Nephron (organoid): ENCODE measurements at regions not wholly inside any gene's neighbourhood (a gene's known extent, or its start where the extent isn't known, plus 50 kb on each side); places are given as distances from the start of the nearest gene placed in this dataset.

Experiments used
- H3K27ac Mint-ChIP-seq, 3 experiments: 2 replicates each; pipeline ENCODE4 v1.8.0; 2020; ENCODE audit warnings: mixed read lengths in 3 of 3, mild to moderate bottlenecking in 2 of 3, moderate library complexity in 1 of 3
- H3K27me3 Mint-ChIP-seq: 2 replicates; pipeline ENCODE4 v1.8.0; 2021; ENCODE audit warnings: low read depth, mild to moderate bottlenecking, moderate library complexity, mixed read lengths
- H3K36me3 Mint-ChIP-seq: 2 replicates; pipeline ENCODE4 v1.8.0; 2020; ENCODE audit warnings: low read depth, mixed read lengths
- H3K4me1 Mint-ChIP-seq: 2 replicates; pipeline ENCODE4 v1.8.0; 2020; ENCODE audit warnings: mixed read lengths
- H3K4me3 Mint-ChIP-seq, 3 experiments: 2 replicates each; pipeline ENCODE4 v1.8.0; 2020; ENCODE audit warnings: mild to moderate bottlenecking in 3 of 3, mixed read lengths in 3 of 3, moderate library complexity in 2 of 3
- H3K9me3 Mint-ChIP-seq: 2 replicates; pipeline ENCODE4 v1.8.0; 2020; ENCODE audit warnings: mixed read lengths
- TF ChIP-seq, protein P1 (sequence below), 3 experiments: fragments of 200-600 bp; sonication (generic); IDR thresholded peaks; one replicate each; pipeline ENCODE4 v1.5.0; 2021; ENCODE audit warnings: antibody characterized with exemption in 3 of 3; ENCODE audit not compliant: unreplicated experiment in 3 of 3

DNA sequence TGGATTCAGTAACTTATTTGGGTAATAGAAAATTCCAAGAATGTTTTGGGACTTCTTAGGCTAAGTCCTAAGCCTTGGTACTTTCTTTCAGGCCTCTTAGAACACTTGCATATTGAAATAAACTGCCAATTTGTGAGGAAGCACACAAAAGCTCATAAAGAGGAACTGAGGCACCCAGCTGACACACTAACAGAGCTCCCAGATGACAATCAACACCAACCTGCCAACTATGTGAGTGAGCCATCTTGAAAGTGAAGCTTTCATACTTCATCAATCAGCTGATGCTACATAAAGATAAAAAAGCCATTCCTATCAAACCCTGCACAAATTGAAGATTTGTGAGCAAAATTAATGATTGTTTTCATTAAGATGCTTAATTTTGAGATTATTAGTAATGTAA lies 832.5 kb upstream of the EPHA7 start:
- TF ChIP-seq, protein P1, sequence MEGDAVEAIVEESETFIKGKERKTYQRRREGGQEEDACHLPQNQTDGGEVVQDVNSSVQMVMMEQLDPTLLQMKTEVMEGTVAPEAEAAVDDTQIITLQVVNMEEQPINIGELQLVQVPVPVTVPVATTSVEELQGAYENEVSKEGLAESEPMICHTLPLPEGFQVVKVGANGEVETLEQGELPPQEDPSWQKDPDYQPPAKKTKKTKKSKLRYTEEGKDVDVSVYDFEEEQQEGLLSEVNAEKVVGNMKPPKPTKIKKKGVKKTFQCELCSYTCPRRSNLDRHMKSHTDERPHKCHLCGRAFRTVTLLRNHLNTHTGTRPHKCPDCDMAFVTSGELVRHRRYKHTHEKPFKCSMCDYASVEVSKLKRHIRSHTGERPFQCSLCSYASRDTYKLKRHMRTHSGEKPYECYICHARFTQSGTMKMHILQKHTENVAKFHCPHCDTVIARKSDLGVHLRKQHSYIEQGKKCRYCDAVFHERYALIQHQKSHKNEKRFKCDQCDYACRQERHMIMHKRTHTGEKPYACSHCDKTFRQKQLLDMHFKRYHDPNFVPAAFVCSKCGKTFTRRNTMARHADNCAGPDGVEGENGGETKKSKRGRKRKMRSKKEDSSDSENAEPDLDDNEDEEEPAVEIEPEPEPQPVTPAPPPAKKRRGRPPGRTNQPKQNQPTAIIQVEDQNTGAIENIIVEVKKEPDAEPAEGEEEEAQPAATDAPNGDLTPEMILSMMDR (IDR thresholded peaks at IDR 0.05; ENCODE audit: unreplicated experiment in 3 of 3) = no peak
- Mint-ChIP-seq H3K27me3 (no peaks in the 10 kb centered on the region), H3K4me3 (no peak overlapping the region), H3K9me3 (no peaks in the 10 kb centered on the region), H3K27ac (no peak overlapping the region), H3K36me3 (no peaks in the 10 kb centered on the region), H3K4me1 (no peaks in the 10 kb centered on the region)

DNA sequence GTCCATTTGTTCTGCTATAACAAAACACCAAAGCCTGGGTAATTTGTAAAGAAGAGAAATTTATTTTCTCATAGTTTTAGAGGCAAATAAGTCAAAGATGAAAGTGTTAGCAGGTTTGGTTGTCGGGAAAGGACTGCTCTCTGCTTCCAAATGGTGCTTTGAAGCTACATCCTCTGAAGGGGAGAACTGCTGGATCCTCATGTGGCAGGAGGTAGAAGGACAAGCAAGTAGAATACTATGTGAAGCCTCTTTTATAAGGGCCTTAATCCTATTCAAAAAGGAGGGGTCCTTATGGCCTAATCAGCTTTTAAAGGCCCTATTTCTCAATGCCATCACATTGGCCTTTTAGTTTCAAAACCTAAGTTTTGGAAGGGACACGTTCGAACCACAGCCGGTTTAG lies 826.0 kb upstream of the EPHA7 start:
- no peaks in the 10 kb centered on the region for H3K36me3 Mint-ChIP-seq
- no peak overlapping the region for H3K27ac Mint-ChIP-seq
- H3K9me3 Mint-ChIP-seq = no peaks in the 10 kb centered on the region
- TF ChIP-seq, protein P1 (IDR thresholded peaks at IDR 0.05; ENCODE audit: unreplicated experiment in 3 of 3) = no peak
- H3K4me1 Mint-ChIP-seq = no peaks in the 10 kb centered on the region
- no peak overlapping the region for H3K4me3 Mint-ChIP-seq
- no peaks in the 10 kb centered on the region for H3K27me3 Mint-ChIP-seq

DNA sequence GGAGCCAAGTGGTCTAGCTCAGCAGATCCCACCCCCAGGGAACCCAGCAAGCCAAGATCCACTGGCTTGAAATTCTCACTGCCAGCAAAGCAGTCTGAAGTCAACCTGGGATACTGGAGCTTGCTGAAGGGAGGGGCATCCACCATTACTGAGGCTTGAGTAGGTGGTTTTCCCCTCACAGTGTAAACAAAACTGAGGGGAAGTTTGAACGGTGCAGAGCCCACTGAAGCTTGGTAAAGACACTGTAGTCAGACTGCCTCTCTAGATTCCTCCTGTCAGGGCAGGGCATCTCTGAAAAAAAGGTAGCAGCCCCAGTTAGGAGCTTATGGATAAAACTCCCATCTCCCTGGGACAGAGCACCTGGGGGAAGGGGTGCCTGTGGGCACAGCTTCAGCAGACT lies 819.5 kb upstream of the EPHA7 start:
- no peaks in the 10 kb centered on the region for H3K4me1 Mint-ChIP-seq
- no peaks in the 10 kb centered on the region for H3K36me3 Mint-ChIP-seq
- H3K4me3 Mint-ChIP-seq = no peak overlapping the region
- H3K9me3 Mint-ChIP-seq = peaks cover 6% of the 10 kb centered on the region
- peaks cover 4% of the 10 kb centered on the region for H3K27me3 Mint-ChIP-seq
- H3K27ac Mint-ChIP-seq = no peak overlapping the region
- TF ChIP-seq, protein P1 (IDR thresholded peaks at IDR 0.05; ENCODE audit: unreplicated experiment in 3 of 3) = no peak

DNA sequence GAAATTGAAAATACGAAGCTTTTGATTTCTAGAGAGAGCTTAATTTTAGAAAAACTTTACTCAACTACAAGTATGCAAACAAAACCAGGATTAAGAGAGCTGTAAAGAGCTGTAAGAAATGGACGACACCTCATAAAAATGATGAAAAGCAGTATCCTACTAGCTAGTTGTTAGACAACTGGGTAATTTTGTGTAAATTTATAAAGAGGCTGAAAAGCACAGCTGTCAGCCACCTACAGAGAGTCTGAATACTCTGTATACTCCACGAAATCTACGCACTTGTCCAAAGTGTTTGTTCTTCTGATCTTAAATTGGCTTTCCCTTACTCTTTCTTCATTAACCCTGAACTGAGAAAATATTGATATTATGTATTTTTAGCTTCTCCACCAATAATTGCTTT lies 808.4 kb upstream of the EPHA7 start:
- TF ChIP-seq, protein P1 (IDR thresholded peaks at IDR 0.05; ENCODE audit: unreplicated experiment in 3 of 3) = no peak
- Mint-ChIP-seq H3K27ac (no peak overlapping the region), H3K27me3 (peaks cover 10% of the 10 kb centered on the region), H3K9me3 (peaks cover under 1% of the 10 kb centered on the region), H3K4me1 (no peaks in the 10 kb centered on the region), H3K36me3 (no peaks in the 10 kb centered on the region), H3K4me3 (no peak overlapping the region)

DNA sequence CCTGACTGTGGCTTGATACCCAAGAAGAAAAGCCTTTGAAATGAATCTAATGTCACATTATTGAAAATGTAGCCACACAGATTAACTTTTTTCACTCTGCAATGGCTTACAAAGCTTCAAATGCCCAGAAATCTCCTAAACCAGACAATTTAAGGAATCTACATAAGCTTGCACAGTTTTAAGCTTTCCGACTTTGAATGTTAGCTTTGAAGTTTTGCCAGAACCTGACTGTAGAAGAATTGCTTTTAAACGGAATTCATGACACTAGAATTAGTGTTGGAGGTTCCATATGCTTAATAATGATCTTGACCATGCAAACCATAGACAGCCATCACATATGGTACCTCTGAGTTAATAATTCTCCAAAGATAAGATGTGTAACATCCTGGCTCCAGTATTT lies 798.5 kb upstream of the EPHA7 start:
- H3K9me3 Mint-ChIP-seq = peaks cover 4% of the 10 kb centered on the region
- H3K27ac Mint-ChIP-seq = no peak overlapping the region
- peaks cover 6% of the 10 kb centered on the region for H3K4me1 Mint-ChIP-seq
- H3K27me3 Mint-ChIP-seq = peaks cover 13% of the 10 kb centered on the region
- H3K36me3 Mint-ChIP-seq = no peaks in the 10 kb centered on the region
- TF ChIP-seq, protein P1 (IDR thresholded peaks at IDR 0.05; ENCODE audit: unreplicated experiment in 3 of 3) = no peak
- H3K4me3 Mint-ChIP-seq = no peak overlapping the region

DNA sequence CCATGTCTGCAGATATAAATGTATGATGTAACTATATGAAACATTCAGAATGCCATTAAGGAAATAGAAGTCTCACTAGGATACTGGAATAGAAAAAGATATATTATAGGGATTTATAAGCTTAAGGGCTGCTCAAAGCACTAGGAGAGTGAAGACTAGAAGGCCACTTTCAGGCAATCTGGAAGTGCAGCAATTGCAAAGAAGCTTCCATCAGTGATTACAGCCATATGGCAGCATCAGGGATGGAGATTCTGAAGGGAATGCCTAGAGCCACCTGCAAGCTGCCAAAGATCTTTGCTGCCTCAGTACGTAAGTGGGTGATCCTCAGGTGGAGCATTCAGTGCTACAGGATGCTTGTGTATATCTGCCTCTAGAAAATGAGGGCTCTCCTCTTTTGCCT lies 796.2 kb upstream of the EPHA7 start:
- Mint-ChIP-seq H3K4me1 (peaks cover 6% of the 10 kb centered on the region), H3K36me3 (no peaks in the 10 kb centered on the region)

More for the DNA sequence above, 796.2 kb upstream of the EPHA7 start:
- Mint-ChIP-seq H3K27me3 (peaks cover 9% of the 10 kb centered on the region), H3K4me3 (no peak overlapping the region), H3K9me3 (no peaks in the 10 kb centered on the region), H3K27ac (no peak overlapping the region)
- TF ChIP-seq, protein P1 (IDR thresholded peaks at IDR 0.05; ENCODE audit: unreplicated experiment in 3 of 3) = no peak
